ENCODE measurements at regions not wholly inside any gene's neighbourhood (a gene's known extent, or its start where the extent isn't known, plus 50 kb on each side); places are given as distances from the start of the nearest gene placed in this dataset.

DNA sequence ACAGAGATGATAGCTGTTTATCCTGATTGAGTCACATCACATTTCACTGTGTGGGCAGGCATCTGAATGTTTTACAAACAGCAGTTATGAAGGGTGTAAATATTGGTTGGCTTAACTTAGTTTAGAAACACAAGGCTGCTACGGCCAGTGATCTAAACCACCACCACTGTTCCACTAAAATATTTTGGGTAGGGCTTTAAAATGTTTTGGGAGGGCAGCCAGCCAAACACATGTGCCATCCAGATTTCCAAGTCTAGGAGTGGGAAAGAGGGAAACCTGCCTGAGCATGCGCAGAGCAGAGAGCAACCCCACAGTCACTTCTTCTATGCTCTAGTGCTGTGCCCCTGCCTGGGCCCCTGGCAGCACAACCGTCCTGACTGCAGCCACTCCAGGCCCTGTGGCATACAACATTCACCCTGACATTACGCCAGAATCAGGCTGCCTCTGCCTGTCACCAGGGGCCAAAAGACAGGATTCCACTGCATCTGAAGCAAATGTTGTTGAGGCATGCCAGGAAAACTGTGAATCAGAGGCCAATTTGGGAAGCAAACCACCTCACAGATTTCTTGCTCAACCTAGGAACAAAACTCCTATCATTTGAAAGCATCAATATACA lies 74.8 kb upstream of the COL5A2 start:
- peak; percentile 95 for DNase-seq
- WGBS, 2 experiments (ENCODE audit: low coverage in 1 of 2, low lambda C conversion rate in 2 of 2, missing lambda C conversion rate in 2 of 2): 0 to 1% methylated on average over 4 of the region's 4 CpGs
- Histone ChIP-seq H3K9me2 (ENCODE audit: insufficient read depth) (no peaks in the 10 kb centered on the region), H3K27me3 (replicated peaks; ENCODE audit: insufficient read depth) (no peaks in the 10 kb centered on the region), H4K20me1 (ENCODE audit: insufficient read depth) (no peaks in the 10 kb centered on the region), H3K27ac (peak overlapping the region; percentile 96), H3K4me2 (ENCODE audit: unreplicated experiment) (peak overlapping the region; percentile 75), H3F3A (ENCODE audit: insufficient read depth) (peaks cover 30% of the 10 kb centered on the region), H2AFZ (peak overlapping the region; percentile 31), H3K9me3 (ENCODE audit: low read depth) (no peaks in the 10 kb centered on the region), H3K36me3 (ENCODE audit: low read depth) (no peaks in the 10 kb centered on the region), H3K4me1 (ENCODE audit: insufficient read depth) (peaks cover 37% of the 10 kb centered on the region), H3K79me2 (ENCODE audit: insufficient read depth) (no peaks in the 10 kb centered on the region), H3K9ac (peak overlapping the region; percentile 74), H3K4me3 (peak overlapping the region; percentile 57)
- in situ Hi-C loops (cut with MboI): no loop called here
- no peak for TF ChIP-seq EZH2 (IDR thresholded peaks at IDR 0.05; ENCODE audit: insufficient read depth, poor library complexity, severe bottlenecking)
- TF ChIP-seq EZH2phosphoT487 (IDR thresholded peaks at IDR 0.05; ENCODE audit: insufficient read depth, low read depth): 0 out of 2 replicates have a peak, but pooled peaks have one; percentile 42

DNA sequence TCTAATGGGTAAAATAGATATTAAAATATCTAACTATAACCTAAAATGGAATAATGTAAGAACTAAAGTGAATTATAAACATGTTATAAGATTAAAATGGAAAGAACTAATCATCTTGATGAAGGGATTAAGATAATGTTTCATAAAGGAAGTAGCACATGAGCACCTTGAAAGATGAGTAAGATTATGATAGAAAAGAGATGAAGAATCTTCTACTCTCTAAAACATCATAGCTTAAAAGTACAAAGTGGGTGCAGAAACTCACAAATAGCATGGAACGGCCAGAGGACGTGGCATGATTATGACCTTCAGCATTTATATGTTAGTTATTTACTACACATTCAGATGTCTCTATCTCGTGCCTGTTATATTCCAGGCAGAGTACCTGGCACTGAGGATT lies 76.2 kb upstream of the COL5A2 start:
- peaks cover 38% of the 10 kb centered on the region for H3K4me1 ChIP-seq (ENCODE audit: insufficient read depth)
- in situ Hi-C loops (cut with MboI): no loop called here
- no peak overlapping the region for H2AFZ ChIP-seq
- no peaks in the 10 kb centered on the region for H4K20me1 ChIP-seq (ENCODE audit: insufficient read depth)
- no peaks in the 10 kb centered on the region for H3K9me3 ChIP-seq (ENCODE audit: low read depth)
- WGBS, 2 experiments (ENCODE audit: low coverage in 1 of 2, low lambda C conversion rate in 2 of 2, missing lambda C conversion rate in 2 of 2): 95 to 100% methylated on average over 3 of the region's 3 CpGs
- peaks cover 44% of the 10 kb centered on the region for H3F3A ChIP-seq (ENCODE audit: insufficient read depth)
- no peaks in the 10 kb centered on the region for H3K79me2 ChIP-seq (ENCODE audit: insufficient read depth)
- no peaks in the 10 kb centered on the region for H3K27me3 ChIP-seq (replicated peaks; ENCODE audit: insufficient read depth)
- no peak for DNase-seq
- peak overlapping the region; percentile 75 for H3K4me2 ChIP-seq (ENCODE audit: unreplicated experiment)
- no peaks in the 10 kb centered on the region for H3K9me2 ChIP-seq (ENCODE audit: insufficient read depth)
- no peak overlapping the region for H3K9ac ChIP-seq
- no peaks in the 10 kb centered on the region for H3K36me3 ChIP-seq (ENCODE audit: low read depth)
- H3K27ac ChIP-seq: peak overlapping the region; percentile 96; the same call in 1 of the 2 replicates
- TF ChIP-seq EZH2 (IDR thresholded peaks at IDR 0.05; ENCODE audit: insufficient read depth, poor library complexity, severe bottlenecking) (no peak), EZH2phosphoT487 (IDR thresholded peaks at IDR 0.05; ENCODE audit: insufficient read depth, low read depth) (no peak)
- no peak overlapping the region for H3K4me3 ChIP-seq

DNA sequence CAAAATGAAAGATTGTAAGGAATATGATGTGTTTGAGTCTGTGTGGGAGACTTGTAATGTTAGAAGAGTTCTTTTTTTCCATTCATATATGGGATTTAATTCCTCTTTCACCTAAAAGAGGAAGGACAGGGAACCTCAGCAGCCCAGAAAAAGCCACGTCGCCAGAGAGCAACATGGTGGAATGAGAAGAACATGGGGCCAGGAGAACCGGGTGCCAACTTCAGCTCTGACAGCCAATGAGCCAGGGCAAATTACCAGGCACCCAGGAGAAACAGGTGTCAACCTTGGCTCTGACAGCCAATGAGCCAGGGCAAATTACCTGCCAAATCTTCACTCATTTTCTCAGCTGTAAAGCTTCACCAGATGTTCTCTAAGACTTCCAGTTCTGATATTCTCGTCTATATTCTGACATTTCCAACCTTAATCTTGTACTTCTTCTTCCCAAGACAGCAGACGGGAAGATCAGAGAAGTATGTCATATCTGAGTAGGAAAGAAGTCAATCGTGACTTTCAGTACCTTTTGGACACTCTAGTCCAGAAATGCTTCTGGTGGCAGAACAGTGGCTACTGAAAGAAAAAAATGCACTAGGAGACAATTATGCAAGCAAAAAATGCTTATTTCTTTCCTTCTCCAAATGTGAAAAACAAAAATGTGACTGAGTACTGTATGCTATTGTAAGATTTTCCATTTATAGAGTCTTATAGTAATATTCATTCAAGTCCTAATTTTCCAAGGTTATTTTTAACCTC lies 79.2 kb upstream of the COL5A2 start:
- H3K4me3 ChIP-seq: no peak overlapping the region
- H3F3A ChIP-seq (ENCODE audit: insufficient read depth): peaks cover 41% of the 10 kb centered on the region
- no peak for TF ChIP-seq EZH2 (IDR thresholded peaks at IDR 0.05; ENCODE audit: insufficient read depth, poor library complexity, severe bottlenecking)
- TF ChIP-seq EZH2phosphoT487 (IDR thresholded peaks at IDR 0.05; ENCODE audit: insufficient read depth, low read depth): no peak
- no peaks in the 10 kb centered on the region for H3K9me3 ChIP-seq (ENCODE audit: low read depth)
- no peak overlapping the region for H3K27ac ChIP-seq
- DNase-seq: no peak
- no peaks in the 10 kb centered on the region for H3K27me3 ChIP-seq (replicated peaks; ENCODE audit: insufficient read depth)
- peaks cover 39% of the 10 kb centered on the region for H3K4me1 ChIP-seq (ENCODE audit: insufficient read depth)
- no peak overlapping the region for H2AFZ ChIP-seq
- no peaks in the 10 kb centered on the region for H4K20me1 ChIP-seq (ENCODE audit: insufficient read depth)
- WGBS, 2 experiments (ENCODE audit: low coverage in 1 of 2, low lambda C conversion rate in 2 of 2, missing lambda C conversion rate in 2 of 2): 56 to 68% methylated on average over 6 of the region's 6 CpGs
- H3K4me2 ChIP-seq (ENCODE audit: unreplicated experiment): no peak overlapping the region
- no peaks in the 10 kb centered on the region for H3K79me2 ChIP-seq (ENCODE audit: insufficient read depth)
- H3K9me2 ChIP-seq (ENCODE audit: insufficient read depth): no peaks in the 10 kb centered on the region
- H3K36me3 ChIP-seq (ENCODE audit: low read depth): no peaks in the 10 kb centered on the region
- H3K9ac ChIP-seq: no peak overlapping the region
- in situ Hi-C loops (cut with MboI): no loop called here

DNA sequence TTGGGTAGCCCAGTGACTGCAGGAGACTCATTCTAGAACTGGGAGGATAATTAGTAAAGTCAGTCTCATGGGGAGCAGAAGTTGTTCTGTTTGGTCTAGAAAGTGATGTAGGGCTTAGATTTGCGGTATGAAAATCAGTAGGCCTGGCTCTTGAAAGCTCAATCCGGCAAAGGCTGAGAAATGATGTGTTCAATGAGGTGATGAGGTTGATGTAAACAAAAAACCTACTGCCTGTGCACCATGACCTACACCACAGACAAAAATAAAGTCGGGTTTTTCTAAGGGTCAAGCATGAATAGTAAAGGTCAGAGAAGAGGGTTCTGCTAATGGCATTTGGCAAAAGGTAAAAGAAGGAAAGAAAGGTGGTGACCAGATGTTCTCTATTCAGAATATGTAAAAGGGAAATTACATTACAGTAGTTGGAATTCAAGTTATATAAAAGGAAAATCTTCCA lies 80.8 kb upstream of the COL5A2 start:
- Histone ChIP-seq H3K36me3 (ENCODE audit: low read depth) (no peaks in the 10 kb centered on the region), H3K9me2 (ENCODE audit: insufficient read depth) (no peaks in the 10 kb centered on the region), H3F3A (ENCODE audit: insufficient read depth) (peaks cover 25% of the 10 kb centered on the region), H3K4me3 (no peak overlapping the region), H3K27me3 (replicated peaks; ENCODE audit: insufficient read depth) (no peaks in the 10 kb centered on the region), H3K79me2 (ENCODE audit: insufficient read depth) (no peaks in the 10 kb centered on the region), H2AFZ (peak overlapping the region; percentile 13; the same call in 1 of the 2 replicates), H3K9ac (no peak overlapping the region), H3K27ac (peak overlapping the region; percentile 63), H4K20me1 (ENCODE audit: insufficient read depth) (no peaks in the 10 kb centered on the region), H3K9me3 (ENCODE audit: low read depth) (no peaks in the 10 kb centered on the region), H3K4me2 (ENCODE audit: unreplicated experiment) (peak overlapping the region; percentile 61), H3K4me1 (ENCODE audit: insufficient read depth) (peaks cover 23% of the 10 kb centered on the region)
- no peak for TF ChIP-seq EZH2phosphoT487 (IDR thresholded peaks at IDR 0.05; ENCODE audit: insufficient read depth, low read depth)
- in situ Hi-C loops (cut with MboI): no loop called here
- DNase-seq: peak; percentile 23
- 23 to 39% methylated on average over 3 of the region's 3 CpGs for WGBS, 2 experiments (ENCODE audit: low coverage in 1 of 2, low lambda C conversion rate in 2 of 2, missing lambda C conversion rate in 2 of 2)

All from GM23248 (cell line).